Adrenal gland (tissue), 5 donors: ENCODE measurements at regions not wholly inside any gene's neighbourhood (a gene's known extent, or its start where the extent isn't known, plus 50 kb on each side); places are given as distances from the start of the nearest gene placed in this dataset.

Experiments
- POLR2A ChIP-seq, 2 donors: fragments of 450-650 bp; IDR thresholded peaks; one replicate each; pipeline ENCODE4 v1.6.1; 2017; ENCODE audit warnings: antibody characterized with exemption in 2 of 2, mild to moderate bottlenecking in 2 of 2, moderate library complexity in 1 of 2
- TF ChIP-seq, protein P1 (sequence below), 6 experiments: fragments of 450-650 bp in 4 of 6; fragments of 200-600 bp in 2 of 6; sonication (generic) in 1 of 6; IDR thresholded peaks; 1 replicate in 5 of 6; 2 replicates in 1 of 6; pipeline versions ENCODE4 v1.5.1 to v1.8.0; 2016 to 2021; ENCODE audit warnings: antibody characterized with exemption in 6 of 6, mild to moderate bottlenecking in 2 of 6, moderate library complexity in 1 of 6
- donor health status: DM: no; HTN: no; CAD: no.

DNA sequence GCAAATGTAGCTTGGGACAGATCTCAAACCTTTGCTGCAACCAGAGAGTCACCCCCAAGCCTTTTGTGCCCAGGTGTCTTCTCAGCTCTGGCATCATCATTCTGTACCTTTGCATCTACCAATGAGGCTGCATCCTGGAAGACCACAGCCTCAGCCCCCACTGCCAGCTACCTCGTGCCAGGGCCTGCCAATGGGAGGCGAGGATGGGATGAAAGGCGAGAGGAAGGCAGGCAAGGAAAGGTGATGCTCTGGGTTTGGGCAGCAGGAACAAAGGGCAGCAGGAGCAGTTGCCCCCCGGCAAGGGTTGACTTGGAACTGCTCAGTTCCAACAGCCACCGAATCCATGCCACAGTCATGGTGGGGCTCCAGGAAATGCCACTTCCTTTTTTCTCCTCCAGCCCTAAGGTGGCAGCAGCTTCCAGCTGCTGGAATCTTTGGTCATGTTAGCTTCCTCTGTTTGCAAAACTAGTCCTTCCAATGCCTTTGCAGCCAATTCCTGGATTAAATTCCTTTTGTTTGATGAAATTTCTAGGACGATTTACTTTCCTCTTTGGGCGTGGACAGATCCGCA, 651.6 kb downstream of the NPHP4 start:
- TF ChIP-seq, protein P1, sequence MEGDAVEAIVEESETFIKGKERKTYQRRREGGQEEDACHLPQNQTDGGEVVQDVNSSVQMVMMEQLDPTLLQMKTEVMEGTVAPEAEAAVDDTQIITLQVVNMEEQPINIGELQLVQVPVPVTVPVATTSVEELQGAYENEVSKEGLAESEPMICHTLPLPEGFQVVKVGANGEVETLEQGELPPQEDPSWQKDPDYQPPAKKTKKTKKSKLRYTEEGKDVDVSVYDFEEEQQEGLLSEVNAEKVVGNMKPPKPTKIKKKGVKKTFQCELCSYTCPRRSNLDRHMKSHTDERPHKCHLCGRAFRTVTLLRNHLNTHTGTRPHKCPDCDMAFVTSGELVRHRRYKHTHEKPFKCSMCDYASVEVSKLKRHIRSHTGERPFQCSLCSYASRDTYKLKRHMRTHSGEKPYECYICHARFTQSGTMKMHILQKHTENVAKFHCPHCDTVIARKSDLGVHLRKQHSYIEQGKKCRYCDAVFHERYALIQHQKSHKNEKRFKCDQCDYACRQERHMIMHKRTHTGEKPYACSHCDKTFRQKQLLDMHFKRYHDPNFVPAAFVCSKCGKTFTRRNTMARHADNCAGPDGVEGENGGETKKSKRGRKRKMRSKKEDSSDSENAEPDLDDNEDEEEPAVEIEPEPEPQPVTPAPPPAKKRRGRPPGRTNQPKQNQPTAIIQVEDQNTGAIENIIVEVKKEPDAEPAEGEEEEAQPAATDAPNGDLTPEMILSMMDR (IDR thresholded peaks at IDR 0.05), result no peak
- TF ChIP-seq POLR2A (IDR thresholded peaks at IDR 0.05), result no peak
